Neural progenitor cell (in vitro differentiated cells): ENCODE measurements at regions not wholly inside any gene's neighbourhood (a gene's known extent, or its start where the extent isn't known, plus 50 kb on each side); places are given as distances from the start of the nearest gene placed in this dataset.

Experiments
- DNase-seq: peaks from one replicate; pipeline ENCODE4 v3.0.0-alpha.2; 2016; ENCODE audit warnings: low spot score
- H2AFZ ChIP-seq: fragments of 200-600 bp; sonication (generic); replicated peaks from 2 replicates; pipeline ENCODE4 v1.6.1; 2016; ENCODE audit warnings: antibody characterized with exemption
- H3F3A ChIP-seq: fragments of 200-600 bp; sonication (generic); 2 replicates; pipeline ENCODE4 v1.6.1; 2016; ENCODE audit warnings: antibody characterized with exemption, low read depth
- H3K27ac ChIP-seq: fragments of 200-600 bp; sonication (generic); 2 replicates; pipeline ENCODE4 v1.5.1; 2016; ENCODE audit warnings: mild to moderate bottlenecking
- H3K27me3 ChIP-seq: fragments of 200-600 bp; sonication (generic); 2 replicates; pipeline ENCODE4 v1.6.1; 2016; ENCODE audit warnings: mild to moderate bottlenecking, moderate library complexity
- H3K36me3 ChIP-seq: fragments of 200-600 bp; sonication (generic); 2 replicates; pipeline ENCODE4 v1.5.1; 2016
- H3K4me1 ChIP-seq: fragments of 200-600 bp; sonication (generic); 2 replicates; pipeline ENCODE4 v1.6.1; 2016; ENCODE audit warnings: mixed run types
- H3K4me2 ChIP-seq: fragments of 200-600 bp; sonication (generic); 2 replicates; pipeline ENCODE4 v1.6.1; 2016
- H3K4me3 ChIP-seq: fragments of 200-600 bp; sonication (generic); 2 replicates; pipeline ENCODE4 v1.5.1; 2016
- H3K79me2 ChIP-seq: fragments of 200-600 bp; sonication (generic); 2 replicates; pipeline ENCODE4 v1.6.1; 2016; ENCODE audit warnings: low read depth
- H3K9ac ChIP-seq: fragments of 200-600 bp; sonication (generic); 2 replicates; pipeline ENCODE4 v1.6.1; 2016
- H3K9me3 ChIP-seq: fragments of 200-600 bp; sonication (generic); 2 replicates; pipeline ENCODE4 v1.5.1; 2016; ENCODE audit warnings: low read depth
- H4K20me1 ChIP-seq: fragments of 200-600 bp; sonication (generic); 2 replicates; pipeline ENCODE4 v1.6.1; 2016; ENCODE audit warnings: low read depth
- H3K27ac Mint-ChIP-seq: 3 replicates; pipeline ENCODE4 v1.8.0; 2021; ENCODE audit warnings: mixed read lengths
- H3K27me3 Mint-ChIP-seq: 2 replicates; pipeline ENCODE4 v1.8.0; 2022; ENCODE audit warnings: low read depth, mild to moderate bottlenecking, inconsistent platforms, moderate library complexity, mixed read lengths; ENCODE audit not compliant: insufficient read depth
- H3K36me3 Mint-ChIP-seq: 3 replicates; pipeline ENCODE4 v1.8.0; 2021; ENCODE audit warnings: mixed read lengths
- H3K4me1 Mint-ChIP-seq: 3 replicates; pipeline ENCODE4 v1.8.0; 2021; ENCODE audit warnings: mixed read lengths
- H3K4me3 Mint-ChIP-seq: 3 replicates; pipeline ENCODE4 v1.8.0; 2021; ENCODE audit warnings: mild to moderate bottlenecking, moderate library complexity, mixed read lengths
- H3K9me3 Mint-ChIP-seq: 3 replicates; pipeline ENCODE4 v1.8.0; 2020; ENCODE audit warnings: mixed read lengths
- EZH2 ChIP-seq: fragments of 200-600 bp; sonication (generic); IDR thresholded peaks from 2 replicates; pipeline ENCODE4 v1.6.1; 2017; ENCODE audit warnings: antibody characterized with exemption, mild to moderate bottlenecking, moderate library complexity
- EZH2phosphoT487 ChIP-seq: fragments of 200-600 bp; sonication (generic); IDR thresholded peaks from 2 replicates; pipeline ENCODE4 v1.6.1; 2017; ENCODE audit warnings: antibody characterized with exemption
- TF ChIP-seq, protein P1 (sequence below): fragments of 200-600 bp; sonication (generic); IDR thresholded peaks from 2 replicates; pipeline ENCODE4 v1.5.1; 2017; ENCODE audit warnings: antibody characterized with exemption, mild to moderate bottlenecking

DNA sequence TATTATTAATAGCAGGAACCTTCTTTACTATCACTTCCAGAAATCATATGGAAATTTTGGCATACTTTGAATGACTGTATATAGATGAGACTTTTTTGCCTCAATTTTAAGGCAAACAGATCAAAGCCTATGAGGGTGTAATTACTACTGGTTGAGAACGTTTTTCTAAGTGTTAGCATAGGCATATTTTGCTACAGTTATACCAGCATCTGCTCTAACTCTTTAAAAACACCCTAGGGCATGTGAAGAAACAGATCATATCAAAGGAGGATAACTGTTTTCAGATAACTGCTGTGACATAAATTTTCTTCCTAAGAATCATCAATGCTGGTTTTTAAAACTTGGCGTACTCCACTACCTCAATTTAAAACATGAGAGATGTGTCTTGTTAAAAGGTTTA lies 1155.3 kb downstream of the FSTL5 start:
- no peaks in the 10 kb centered on the region for H3F3A ChIP-seq
- no peak overlapping the region for H3K4me3 ChIP-seq
- Mint-ChIP-seq H3K4me1 (peaks cover 4% of the 10 kb centered on the region), H3K9me3 (no peaks in the 10 kb centered on the region), H3K36me3 (no peaks in the 10 kb centered on the region), H3K27me3 (no peaks in the 10 kb centered on the region), H3K4me3 (no peak overlapping the region), H3K27ac (no peak overlapping the region)
- no peaks in the 10 kb centered on the region for H3K9me3 ChIP-seq
- H3K27ac ChIP-seq: no peak overlapping the region
- TF ChIP-seq, protein P1, sequence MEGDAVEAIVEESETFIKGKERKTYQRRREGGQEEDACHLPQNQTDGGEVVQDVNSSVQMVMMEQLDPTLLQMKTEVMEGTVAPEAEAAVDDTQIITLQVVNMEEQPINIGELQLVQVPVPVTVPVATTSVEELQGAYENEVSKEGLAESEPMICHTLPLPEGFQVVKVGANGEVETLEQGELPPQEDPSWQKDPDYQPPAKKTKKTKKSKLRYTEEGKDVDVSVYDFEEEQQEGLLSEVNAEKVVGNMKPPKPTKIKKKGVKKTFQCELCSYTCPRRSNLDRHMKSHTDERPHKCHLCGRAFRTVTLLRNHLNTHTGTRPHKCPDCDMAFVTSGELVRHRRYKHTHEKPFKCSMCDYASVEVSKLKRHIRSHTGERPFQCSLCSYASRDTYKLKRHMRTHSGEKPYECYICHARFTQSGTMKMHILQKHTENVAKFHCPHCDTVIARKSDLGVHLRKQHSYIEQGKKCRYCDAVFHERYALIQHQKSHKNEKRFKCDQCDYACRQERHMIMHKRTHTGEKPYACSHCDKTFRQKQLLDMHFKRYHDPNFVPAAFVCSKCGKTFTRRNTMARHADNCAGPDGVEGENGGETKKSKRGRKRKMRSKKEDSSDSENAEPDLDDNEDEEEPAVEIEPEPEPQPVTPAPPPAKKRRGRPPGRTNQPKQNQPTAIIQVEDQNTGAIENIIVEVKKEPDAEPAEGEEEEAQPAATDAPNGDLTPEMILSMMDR: no peak
- TF ChIP-seq EZH2 (no peak), EZH2phosphoT487 (no peak)
- no peak for DNase-seq
- H2AFZ ChIP-seq: no peak overlapping the region
- H3K9ac ChIP-seq: no peak overlapping the region
- no peaks in the 10 kb centered on the region for H3K4me1 ChIP-seq
- H3K36me3 ChIP-seq: no peaks in the 10 kb centered on the region
- H3K79me2 ChIP-seq: no peaks in the 10 kb centered on the region
- H4K20me1 ChIP-seq: no peaks in the 10 kb centered on the region
- H3K27me3 ChIP-seq: no peaks in the 10 kb centered on the region
- no peak overlapping the region for H3K4me2 ChIP-seq

DNA sequence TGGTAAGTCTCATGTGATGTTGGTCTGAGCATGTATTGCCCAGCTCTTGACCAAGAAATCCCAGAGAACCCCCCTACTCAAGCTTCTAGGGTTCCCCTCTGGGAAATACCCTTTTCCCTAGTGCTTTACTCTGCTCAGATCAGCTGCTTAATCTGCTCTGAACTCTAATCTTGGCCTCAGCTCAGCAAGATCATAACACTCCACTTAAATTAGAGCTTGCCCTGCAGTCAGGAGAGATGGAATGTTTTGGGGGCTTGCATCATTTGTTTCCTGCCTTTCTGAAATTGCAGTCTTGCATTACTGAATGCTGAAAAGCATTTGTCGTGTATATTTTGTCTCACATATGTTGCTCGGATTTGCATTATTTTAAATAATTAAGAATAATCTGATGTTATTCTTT lies 1153.6 kb downstream of the FSTL5 start:
- TF ChIP-seq EZH2: no peak
- no peak for TF ChIP-seq EZH2phosphoT487
- TF ChIP-seq, protein P1: no peak
- H3K4me1 Mint-ChIP-seq: peaks cover 4% of the 10 kb centered on the region
- no peaks in the 10 kb centered on the region for H3K4me1 ChIP-seq
- H3K27me3 ChIP-seq: no peaks in the 10 kb centered on the region
- no peak overlapping the region for H2AFZ ChIP-seq
- no peak overlapping the region for H3K27ac Mint-ChIP-seq
- H3K27ac ChIP-seq: no peak overlapping the region
- no peaks in the 10 kb centered on the region for H3K9me3 ChIP-seq
- no peaks in the 10 kb centered on the region for H3K36me3 ChIP-seq
- H3K4me2 ChIP-seq: no peak overlapping the region
- no peaks in the 10 kb centered on the region for H3K79me2 ChIP-seq
- H3K27me3 Mint-ChIP-seq: no peaks in the 10 kb centered on the region
- DNase-seq: no peak
- H3K9me3 Mint-ChIP-seq: no peaks in the 10 kb centered on the region
- no peak overlapping the region for H3K4me3 Mint-ChIP-seq
- no peaks in the 10 kb centered on the region for H3K36me3 Mint-ChIP-seq
- no peaks in the 10 kb centered on the region for H4K20me1 ChIP-seq
- H3F3A ChIP-seq: no peaks in the 10 kb centered on the region
- no peak overlapping the region for H3K4me3 ChIP-seq
- no peak overlapping the region for H3K9ac ChIP-seq
